OCI-LY7 (cell line): ENCODE measurements at regions not wholly inside any gene's neighbourhood (a gene's known extent, or its start where the extent isn't known, plus 50 kb on each side); places are given as distances from the start of the nearest gene placed in this dataset.

Experiments used
- BruUV-seq: library from RNA; stranded (reverse); fragments of 400-500 nt; replicated peaks from 2 replicates; lab custom pipeline; 2021; lab: Mats Ljungman, UMichigan
- CTCF ChIA-PET: fragments of 300-600 bp; sonication (Branson Sonifier 250); formaldehyde crosslinking; loops from one replicate; lab custom pipeline; 2022; ENCODE audit warnings: antibody characterized with exemption; ENCODE audit not compliant: unreplicated experiment; lab: Charles Lee
- POLR2A ChIA-PET: fragments of 300-600 bp; sonication (Branson Sonifier 250); formaldehyde crosslinking; loops from one replicate; lab custom pipeline; 2022; ENCODE audit warnings: antibody characterized with exemption; lab: Charles Lee
- DNase-seq: peaks from one replicate; pipeline ENCODE4 v3.0.0-alpha.2; 2015; ENCODE audit warnings: low spot score
- H2AFZ ChIP-seq: fragments of 200-600 bp; sonication (generic), shearing (Covaris generic); 2 replicates; pipeline ENCODE4 v1.6.1; 2014; ENCODE audit warnings: mild to moderate bottlenecking, antibody characterized with exemption, low read length, moderate library complexity
- H3K27ac ChIP-seq: fragments of 200-600 bp; sonication (generic); 2 replicates; pipeline ENCODE4 v1.5.1; 2014; ENCODE audit warnings: mixed run types, low read depth, mild to moderate bottlenecking, moderate library complexity, low read length, inconsistent platforms; ENCODE audit not compliant: poor library complexity, severe bottlenecking
- H3K36me3 ChIP-seq: fragments of 200-600 bp; sonication (generic); 2 replicates; pipeline ENCODE4 v1.6.1; 2014; ENCODE audit warnings: mild to moderate bottlenecking, antibody characterized with exemption, low read length, moderate library complexity, mixed read lengths; ENCODE audit not compliant: insufficient read depth
- H3K4me1 ChIP-seq: fragments of 200-600 bp; sonication (generic); 2 replicates; pipeline ENCODE4 v1.5.1; 2014; ENCODE audit warnings: mild to moderate bottlenecking, low read length; ENCODE audit not compliant: insufficient read depth, poor library complexity, severe bottlenecking
- H3K4me2 ChIP-seq: fragments of 200-600 bp; sonication (generic); 2 replicates; pipeline ENCODE4 v1.6.1; 2014; ENCODE audit warnings: mild to moderate bottlenecking, low read length
- H3K4me3 ChIP-seq: fragments of 200-600 bp; sonication (generic); 2 replicates; pipeline ENCODE4 v1.5.1; 2014; ENCODE audit warnings: mild to moderate bottlenecking, low read depth, low read length; ENCODE audit not compliant: poor library complexity, severe bottlenecking
- H3K79me2 ChIP-seq: fragments of 200-600 bp; sonication (generic); 2 replicates; pipeline ENCODE4 v1.6.1; 2016; ENCODE audit warnings: low read depth, mild to moderate bottlenecking, low read length, moderate library complexity, mixed read lengths; ENCODE audit not compliant: insufficient read depth
- H3K9me2 ChIP-seq: fragments of 200-600 bp; sonication (generic); 2 replicates; pipeline ENCODE4 v1.6.1; 2016; ENCODE audit warnings: mild to moderate bottlenecking, low read length, mixed read lengths; ENCODE audit not compliant: insufficient read depth
- H3K9me3 ChIP-seq: fragments of 200-600 bp; sonication (generic); 2 replicates; pipeline ENCODE4 v1.6.1; 2014; ENCODE audit warnings: mild to moderate bottlenecking, mixed run types, low read length, mixed read lengths
- H4K20me1 ChIP-seq: fragments of 200-600 bp; sonication (generic); 2 replicates; pipeline ENCODE4 v1.6.1; 2014; ENCODE audit warnings: mild to moderate bottlenecking, antibody characterized with exemption, low read length, moderate library complexity, mixed read lengths; ENCODE audit not compliant: insufficient read depth
- EZH2phosphoT487 ChIP-seq: fragments of 200-600 bp; sonication (generic); IDR thresholded peaks from 2 replicates; pipeline ENCODE4 v1.6.1; 2018; ENCODE audit warnings: low read depth, borderline replicate concordance, mild to moderate bottlenecking, mixed run types, antibody characterized with exemption, low read length, moderate library complexity, mixed read lengths
- intact Hi-C: fragments of 100-400 bp; cut with micrococcal nuclease; formaldehyde crosslinking; loops from one replicate; pipeline ENCODE4 v1.10.0; 2022; ENCODE audit not compliant: unreplicated experiment
- TF ChIP-seq, protein P1 (sequence below): fragments of 200-600 bp; sonication (generic); conservative IDR thresholded peaks from 2 replicates; pipeline ENCODE4 v1.5.1; 2014; ENCODE audit warnings: mild to moderate bottlenecking, antibody characterized with exemption, low read length, moderate library complexity, mixed read lengths

DNA sequence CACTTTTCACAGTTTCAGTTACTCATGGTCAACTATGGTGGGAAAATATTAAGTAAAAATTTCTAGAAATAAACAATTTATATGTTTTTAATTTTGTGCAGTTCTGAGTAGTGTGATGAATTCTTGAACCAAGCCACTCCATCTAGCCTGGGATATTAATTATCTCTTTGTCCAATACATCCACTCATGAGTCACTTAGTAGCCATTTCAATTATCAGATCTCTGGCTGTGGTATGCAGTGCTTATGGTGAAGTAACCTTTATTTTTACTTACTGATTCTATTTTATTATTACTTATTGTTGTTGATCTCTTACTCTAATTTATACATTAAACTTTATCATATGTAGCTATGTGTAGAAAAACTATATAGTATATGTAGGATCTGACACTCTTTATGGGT, 128.9 kb upstream of the KLHL1 start:
- Histone ChIP-seq H2AFZ (no peak overlapping the region), H3K9me2 (no peaks in the 10 kb centered on the region), H3K4me2 (no peak overlapping the region), H3K9me3 (no peaks in the 10 kb centered on the region), H3K4me3 (no peak overlapping the region), H3K36me3 (no peaks in the 10 kb centered on the region), H3K27ac (no peak overlapping the region), H3K79me2 (no peaks in the 10 kb centered on the region), H3K4me1 (no peaks in the 10 kb centered on the region), H4K20me1 (no peaks in the 10 kb centered on the region)
- ChIA-PET POLR2A (interaction anchor here (0.5 to 0.7 kb wide), 2 partner anchors 102 to 730 kb away, joined by 3 read pairs; no protein-coding TSS in a partner anchor), CTCF (no interaction called here)
- DNase-seq: no peak
- BruUV-seq: no TSS peak
- intact Hi-C loops: no loop called here
- TF ChIP-seq, protein P1, sequence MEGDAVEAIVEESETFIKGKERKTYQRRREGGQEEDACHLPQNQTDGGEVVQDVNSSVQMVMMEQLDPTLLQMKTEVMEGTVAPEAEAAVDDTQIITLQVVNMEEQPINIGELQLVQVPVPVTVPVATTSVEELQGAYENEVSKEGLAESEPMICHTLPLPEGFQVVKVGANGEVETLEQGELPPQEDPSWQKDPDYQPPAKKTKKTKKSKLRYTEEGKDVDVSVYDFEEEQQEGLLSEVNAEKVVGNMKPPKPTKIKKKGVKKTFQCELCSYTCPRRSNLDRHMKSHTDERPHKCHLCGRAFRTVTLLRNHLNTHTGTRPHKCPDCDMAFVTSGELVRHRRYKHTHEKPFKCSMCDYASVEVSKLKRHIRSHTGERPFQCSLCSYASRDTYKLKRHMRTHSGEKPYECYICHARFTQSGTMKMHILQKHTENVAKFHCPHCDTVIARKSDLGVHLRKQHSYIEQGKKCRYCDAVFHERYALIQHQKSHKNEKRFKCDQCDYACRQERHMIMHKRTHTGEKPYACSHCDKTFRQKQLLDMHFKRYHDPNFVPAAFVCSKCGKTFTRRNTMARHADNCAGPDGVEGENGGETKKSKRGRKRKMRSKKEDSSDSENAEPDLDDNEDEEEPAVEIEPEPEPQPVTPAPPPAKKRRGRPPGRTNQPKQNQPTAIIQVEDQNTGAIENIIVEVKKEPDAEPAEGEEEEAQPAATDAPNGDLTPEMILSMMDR: no peak
- no peak for TF ChIP-seq EZH2phosphoT487

- Histone ChIP-seq H3K9me2 (no peaks in the 10 kb centered on the region), H3K79me2 (no peaks in the 10 kb centered on the region), H3K4me1 (no peaks in the 10 kb centered on the region), H3K4me2 (no peak overlapping the region), H3K9me3 (no peaks in the 10 kb centered on the region), H2AFZ (no peak overlapping the region), H3K27ac (no peak overlapping the region), H3K36me3 (no peaks in the 10 kb centered on the region), H3K4me3 (no peak overlapping the region), H4K20me1 (no peaks in the 10 kb centered on the region)
- DNase-seq: no peak
- intact Hi-C loops: no loop called here
- ChIA-PET CTCF (no interaction called here), POLR2A (interaction anchor here (1.2 kb wide), 1 partner anchor 21 kb away, joined by 8 read pairs; no protein-coding TSS in a partner anchor)
- BruUV-seq: no TSS peak
- no peak for TF ChIP-seq EZH2phosphoT487
- TF ChIP-seq, protein P1: no peak
These were observed 127.3 kb upstream of the KLHL1 start for GRCh38 chr13:70235565-70235964.

- no TSS peak for BruUV-seq
- no peaks in the 10 kb centered on the region for H3K4me1 ChIP-seq
- ChIA-PET POLR2A (no interaction called here), CTCF (no interaction called here)
- intact Hi-C loops: no loop called here
- no peaks in the 10 kb centered on the region for H3K9me3 ChIP-seq
- H4K20me1 ChIP-seq: no peaks in the 10 kb centered on the region; the same call in 1 of the 2 replicates
- no peaks in the 10 kb centered on the region for H3K36me3 ChIP-seq
- no peak overlapping the region for H2AFZ ChIP-seq
- no peak overlapping the region for H3K4me3 ChIP-seq
- TF ChIP-seq EZH2phosphoT487: no peak
- TF ChIP-seq, protein P1: no peak
- H3K9me2 ChIP-seq: no peaks in the 10 kb centered on the region
- DNase-seq: no peak
- H3K27ac ChIP-seq: no peak overlapping the region
- no peaks in the 10 kb centered on the region for H3K79me2 ChIP-seq
- H3K4me2 ChIP-seq: no peak overlapping the region
These were observed 115.7 kb upstream of the KLHL1 start for GRCh38 chr13:70223911-70224310.
